ENCODE measurements at regions not wholly inside any gene's neighbourhood (a gene's known extent, or its start where the extent isn't known, plus 50 kb on each side); places are given as distances from the start of the nearest gene placed in this dataset.

GRCh38 chr2:237159006-237159911 is 73.6 kb downstream of the COPS8 start:
- no peak for TF ChIP-seq CTCF (conservative IDR thresholded peaks at IDR 0.05)
- peaks cover 3% of the 10 kb centered on the region for H3K9me3 Mint-ChIP-seq
- H3K36me3 Mint-ChIP-seq (ENCODE audit: low read depth): no peaks in the 10 kb centered on the region
- H3K4me3 Mint-ChIP-seq: no peak overlapping the region
- no peaks in the 10 kb centered on the region for H3K27me3 Mint-ChIP-seq (ENCODE audit: low read depth)
- DNase-seq (ENCODE audit: low read depth, low spot score): no peak
- H3K27ac Mint-ChIP-seq (ENCODE audit: unreplicated experiment): no peak overlapping the region
- H3K4me1 Mint-ChIP-seq: peaks cover 7% of the 10 kb centered on the region

- TF ChIP-seq CTCF (conservative IDR thresholded peaks at IDR 0.05): no peak
- H3K4me1 Mint-ChIP-seq: peaks cover 7% of the 10 kb centered on the region
Observed at GRCh38 chr2:237160271-237160919, 74.7 kb downstream of the COPS8 start.

DNA sequence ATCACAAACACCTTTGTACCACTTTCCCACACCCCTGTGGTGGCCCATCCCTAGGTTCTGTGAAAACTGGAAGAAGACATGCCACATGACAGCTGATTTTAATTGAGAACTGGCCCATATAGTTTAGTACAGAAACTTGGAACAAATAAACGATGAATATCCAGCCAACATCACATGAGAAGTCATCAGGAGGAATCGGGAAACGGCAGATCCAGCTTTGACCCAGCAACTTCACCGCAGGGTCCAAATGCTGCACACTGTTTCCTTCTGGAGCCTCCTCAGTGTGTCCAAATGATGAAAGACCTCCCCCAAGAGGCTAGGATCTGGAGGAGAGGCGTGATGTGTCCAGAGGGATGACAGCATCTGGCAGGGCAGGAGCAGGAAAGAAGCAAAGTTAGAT is 75.5 kb downstream of the COPS8 start:
- DNase-seq (ENCODE audit: low read depth, low spot score): no peak
- Mint-ChIP-seq H3K27ac (ENCODE audit: unreplicated experiment) (no peak overlapping the region), H3K27me3 (ENCODE audit: low read depth) (peaks cover 4% of the 10 kb centered on the region), H3K4me1 (peaks cover 7% of the 10 kb centered on the region), H3K4me3 (no peak overlapping the region), H3K36me3 (ENCODE audit: low read depth) (no peaks in the 10 kb centered on the region), H3K9me3 (peaks cover 3% of the 10 kb centered on the region)
- TF ChIP-seq CTCF (conservative IDR thresholded peaks at IDR 0.05): no peak

More at GRCh38 chr2:237160271-237160919, 74.7 kb downstream of the COPS8 start:
- no peak for DNase-seq (ENCODE audit: low read depth, low spot score)
- Mint-ChIP-seq H3K4me3 (no peak overlapping the region), H3K27ac (ENCODE audit: unreplicated experiment) (no peak overlapping the region), H3K9me3 (peaks cover 3% of the 10 kb centered on the region), H3K27me3 (ENCODE audit: low read depth) (peaks cover 4% of the 10 kb centered on the region), H3K36me3 (ENCODE audit: low read depth) (no peaks in the 10 kb centered on the region)

DNA sequence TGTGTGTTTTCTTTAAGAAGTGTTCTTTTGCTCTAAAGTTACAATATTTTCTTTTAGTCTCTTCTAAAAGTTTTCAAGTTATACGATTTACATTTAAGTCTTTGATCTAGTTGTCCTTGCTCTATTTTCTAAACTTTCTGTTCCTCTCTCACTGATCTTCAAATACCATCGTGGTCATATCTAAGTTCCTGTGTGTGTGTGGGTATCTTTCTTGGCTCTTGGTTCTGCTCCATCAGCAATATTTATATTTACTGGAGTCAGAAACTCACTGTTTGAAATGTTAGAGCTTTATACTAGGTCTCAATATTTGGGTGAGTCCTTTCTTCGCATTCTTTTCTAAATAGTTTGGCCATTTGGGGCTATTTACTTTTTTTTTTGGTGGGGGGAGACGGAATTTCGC is 77.3 kb downstream of the COPS8 start:
- no peak overlapping the region for H3K4me3 Mint-ChIP-seq
- no peak for TF ChIP-seq CTCF (conservative IDR thresholded peaks at IDR 0.05)
- no peak overlapping the region for H3K27ac Mint-ChIP-seq (ENCODE audit: unreplicated experiment)
- no peaks in the 10 kb centered on the region for H3K36me3 Mint-ChIP-seq (ENCODE audit: low read depth)
- H3K27me3 Mint-ChIP-seq (ENCODE audit: low read depth): peaks cover 4% of the 10 kb centered on the region
- H3K9me3 Mint-ChIP-seq: peaks cover 4% of the 10 kb centered on the region
- H3K4me1 Mint-ChIP-seq: peaks cover 7% of the 10 kb centered on the region
- no peak for DNase-seq (ENCODE audit: low read depth, low spot score)

- H3K36me3 Mint-ChIP-seq (ENCODE audit: low read depth): no peaks in the 10 kb centered on the region
- H3K27me3 Mint-ChIP-seq (ENCODE audit: low read depth): peaks cover 4% of the 10 kb centered on the region
- TF ChIP-seq CTCF (conservative IDR thresholded peaks at IDR 0.05): no peak
- H3K4me3 Mint-ChIP-seq: no peak overlapping the region
- no peaks in the 10 kb centered on the region for H3K4me1 Mint-ChIP-seq
- H3K27ac Mint-ChIP-seq (ENCODE audit: unreplicated experiment): no peak overlapping the region
- peaks cover 11% of the 10 kb centered on the region for H3K9me3 Mint-ChIP-seq
- no peak for DNase-seq (ENCODE audit: low read depth, low spot score)
Observed at GRCh38 chr2:237164474-237165042, 78.9 kb downstream of the COPS8 start.

All from neural crest cell (in vitro differentiated cells).